ENCODE measurements at regions not wholly inside any gene's neighbourhood (a gene's known extent, or its start where the extent isn't known, plus 50 kb on each side); places are given as distances from the start of the nearest gene placed in this dataset.

- Histone ChIP-seq H2BK15ac (ENCODE audit: low read depth, low read length) (no peak overlapping the region), H2AK5ac (ENCODE audit: low read depth, low read length) (no peak overlapping the region), H4K5ac (ENCODE audit: low read depth, low read length) (no peak overlapping the region), H4K20me1 (ENCODE audit: insufficient read depth, low read length) (no peaks in the 10 kb centered on the region), H3K79me1 (ENCODE audit: low read depth in 1 of 2, low read length in 2 of 2) (no peaks in the 10 kb centered on the region), H3K56ac (ENCODE audit: extremely low read depth, insufficient read depth, low read length) (no peak overlapping the region), H3K18ac (ENCODE audit: low read depth, low read length) (no peak overlapping the region), H2BK20ac (ENCODE audit: low read depth, low read length) (no peak overlapping the region), H3K4me2 (ENCODE audit: low read depth, low read length) (no peak overlapping the region; the same call in 1 of the 2 replicates), H2AK9ac (replicated peaks; ENCODE audit: low read depth, low read length, poor library complexity) (no peak overlapping the region), H3K36me3 (ENCODE audit: control insufficient read depth, insufficient read depth, low read length) (no peaks in the 10 kb centered on the region), H3K4me3 (ENCODE audit: insufficient read depth, low read depth, low read length) (no peak overlapping the region), H3K4me1 (ENCODE audit: control insufficient read depth, insufficient read depth, low read length) (no peaks in the 10 kb centered on the region), H3K9me1 (ENCODE audit: insufficient read depth, low read length) (no peaks in the 10 kb centered on the region), H4K8ac (ENCODE audit: low read depth in 2 of 2, low read length in 2 of 2) (no peak overlapping the region), H3K4ac (ENCODE audit: low read depth, low read length) (no peak overlapping the region), H3K9ac (ENCODE audit: low read depth, low read length) (no peak overlapping the region), H4K91ac (ENCODE audit: insufficient read depth, low read depth, low read length) (no peak overlapping the region), H3K9me3 (ENCODE audit: control insufficient read depth, insufficient read depth, low read length) (no peaks in the 10 kb centered on the region), H3K14ac (replicated peaks; ENCODE audit: low read depth, low read length) (no peak overlapping the region), H2BK120ac (ENCODE audit: low read depth, low read length) (no peak overlapping the region), H2AFZ (replicated peaks; ENCODE audit: low read length, poor library complexity) (no peak overlapping the region), H3K27me3 (ENCODE audit: control insufficient read depth, insufficient read depth, low read length) (peaks cover 22% of the 10 kb centered on the region; the same call in 1 of the 2 replicates), H3K27ac (ENCODE audit: insufficient read depth, low read length) (no peak overlapping the region), H3K23ac (ENCODE audit: low read depth, low read length) (no peak overlapping the region), H2BK5ac (ENCODE audit: low read depth, low read length, poor library complexity, severe bottlenecking) (no peak overlapping the region)
- BruUV-seq (replicated peaks): no TSS peak
- peak; percentile 32; the same call in 1 of the 2 replicates for ATAC-seq (ENCODE audit: low read depth)
- ChIA-PET CTCF (no interaction called here), POLR2A (ENCODE audit: unreplicated experiment) (no interaction called here)
- TF ChIP-seq SMC3 (IDR thresholded peaks at IDR 0.05; ENCODE audit: low read depth, low read length) (no peak), BHLHE40 (IDR thresholded peaks at IDR 0.05; ENCODE audit: low read depth, low read length) (no peak), NFE2L2 (IDR thresholded peaks at IDR 0.05; ENCODE audit: low read depth, low read length) (no peak), CEBPB (IDR thresholded peaks at IDR 0.05; ENCODE audit: low read depth, low read length) (no peak), RAD21 (IDR thresholded peaks at IDR 0.05; ENCODE audit: low read length) (no peak), MAZ (IDR thresholded peaks at IDR 0.05; ENCODE audit: borderline replicate concordance, low read depth, low read length) (no peak), MAFK (IDR thresholded peaks at IDR 0.05; ENCODE audit: low read depth, low read length) (no peak)
- TF ChIP-seq, protein P1, sequence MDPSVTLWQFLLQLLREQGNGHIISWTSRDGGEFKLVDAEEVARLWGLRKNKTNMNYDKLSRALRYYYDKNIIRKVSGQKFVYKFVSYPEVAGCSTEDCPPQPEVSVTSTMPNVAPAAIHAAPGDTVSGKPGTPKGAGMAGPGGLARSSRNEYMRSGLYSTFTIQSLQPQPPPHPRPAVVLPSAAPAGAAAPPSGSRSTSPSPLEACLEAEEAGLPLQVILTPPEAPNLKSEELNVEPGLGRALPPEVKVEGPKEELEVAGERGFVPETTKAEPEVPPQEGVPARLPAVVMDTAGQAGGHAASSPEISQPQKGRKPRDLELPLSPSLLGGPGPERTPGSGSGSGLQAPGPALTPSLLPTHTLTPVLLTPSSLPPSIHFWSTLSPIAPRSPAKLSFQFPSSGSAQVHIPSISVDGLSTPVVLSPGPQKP (IDR thresholded peaks at IDR 0.05; ENCODE audit: borderline replicate concordance, low read depth, low read length): no peak
- DNase-seq: no peak
- intact Hi-C loops (cut with micrococcal nuclease): no loop called here
- WGBS, 2 experiments (ENCODE audit: extremely low coverage in 2 of 2, insufficient read length in 1 of 2): 3% methylated on average over 12 of the region's 38 CpGs; no CpG with 5 or more reads in 1 of the 2 experiments
- dilution Hi-C loops (cut with HindIII; ENCODE audit: low sequenced_read_pairs, unreplicated experiment): no loop called here
- in situ Hi-C loops (cut with MboI; ENCODE audit: low sequenced_read_pairs): no loop called here
Measured at GRCh38 chr20:30892541-30893345, 364.7 kb upstream of the DEFB115 start.

Measured in IMR-90 (cell line).